ENCODE measurements at regions not wholly inside any gene's neighbourhood (a gene's known extent, or its start where the extent isn't known, plus 50 kb on each side); places are given as distances from the start of the nearest gene placed in this dataset.

DNA sequence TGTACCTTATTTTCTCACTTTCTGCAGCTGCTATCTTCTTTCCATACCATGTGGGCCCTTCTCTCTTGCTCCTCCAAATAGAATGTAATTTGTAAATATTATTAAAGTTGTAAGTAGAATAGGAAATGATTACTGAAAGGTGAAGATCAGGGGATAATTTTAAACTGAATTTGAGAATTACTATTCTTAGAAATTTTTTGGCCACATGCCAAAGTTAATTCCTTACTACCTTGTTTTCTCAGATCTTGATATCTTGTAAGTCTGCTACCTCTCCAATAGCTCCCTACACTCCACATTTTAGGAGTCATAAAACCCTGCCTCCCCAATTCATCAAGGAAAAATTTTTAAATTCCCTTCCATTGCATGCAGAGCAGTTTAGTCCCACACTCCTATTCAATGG is 442.7 kb downstream of the SATB2 start:
- TF ChIP-seq, protein P1, sequence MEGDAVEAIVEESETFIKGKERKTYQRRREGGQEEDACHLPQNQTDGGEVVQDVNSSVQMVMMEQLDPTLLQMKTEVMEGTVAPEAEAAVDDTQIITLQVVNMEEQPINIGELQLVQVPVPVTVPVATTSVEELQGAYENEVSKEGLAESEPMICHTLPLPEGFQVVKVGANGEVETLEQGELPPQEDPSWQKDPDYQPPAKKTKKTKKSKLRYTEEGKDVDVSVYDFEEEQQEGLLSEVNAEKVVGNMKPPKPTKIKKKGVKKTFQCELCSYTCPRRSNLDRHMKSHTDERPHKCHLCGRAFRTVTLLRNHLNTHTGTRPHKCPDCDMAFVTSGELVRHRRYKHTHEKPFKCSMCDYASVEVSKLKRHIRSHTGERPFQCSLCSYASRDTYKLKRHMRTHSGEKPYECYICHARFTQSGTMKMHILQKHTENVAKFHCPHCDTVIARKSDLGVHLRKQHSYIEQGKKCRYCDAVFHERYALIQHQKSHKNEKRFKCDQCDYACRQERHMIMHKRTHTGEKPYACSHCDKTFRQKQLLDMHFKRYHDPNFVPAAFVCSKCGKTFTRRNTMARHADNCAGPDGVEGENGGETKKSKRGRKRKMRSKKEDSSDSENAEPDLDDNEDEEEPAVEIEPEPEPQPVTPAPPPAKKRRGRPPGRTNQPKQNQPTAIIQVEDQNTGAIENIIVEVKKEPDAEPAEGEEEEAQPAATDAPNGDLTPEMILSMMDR (IDR thresholded peaks at IDR 0.05), result no peak
- no peak for TF ChIP-seq POLR2A (IDR thresholded peaks at IDR 0.05)
- intact Hi-C loops (cut with DNase I; ENCODE audit: low total_unique reads), result no loop called here
- no peak for DNase-seq (ENCODE audit: low spot score in 2 of 2)
- H3K4me3 ChIP-seq (ENCODE audit: low read depth, poor library complexity, severe bottlenecking), result no peak overlapping the region

DNA sequence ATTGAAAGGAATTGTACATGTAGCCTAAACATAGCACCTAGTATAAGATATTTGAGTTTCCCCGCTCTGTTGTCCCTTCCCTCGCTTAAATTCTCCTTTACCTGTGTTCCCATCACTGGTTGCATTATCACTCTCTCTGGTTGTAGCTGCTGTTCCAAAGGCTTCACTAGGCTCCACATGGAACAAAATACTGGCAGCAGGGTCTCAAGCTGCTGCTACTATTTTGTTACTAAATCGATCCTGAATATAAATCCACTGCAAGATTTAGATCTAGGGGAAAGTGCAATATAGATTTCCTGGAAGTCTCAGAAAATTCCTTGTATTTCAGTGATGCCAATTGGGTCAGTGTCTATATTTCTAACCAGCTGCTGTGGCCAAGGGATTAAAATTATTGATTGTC is 443.5 kb downstream of the SATB2 start:
- H3K4me3 ChIP-seq (ENCODE audit: low read depth, poor library complexity, severe bottlenecking), result no peak overlapping the region
- TF ChIP-seq POLR2A (IDR thresholded peaks at IDR 0.05), result no peak
- TF ChIP-seq, protein P1 (IDR thresholded peaks at IDR 0.05), result no peak
- no peak for DNase-seq (ENCODE audit: low spot score in 2 of 2)
- intact Hi-C loops (cut with DNase I; ENCODE audit: low total_unique reads), result no loop called here
- WGBS, 2 donors, result 94 to 98% methylated on average over 3 of the region's 3 CpGs

DNA sequence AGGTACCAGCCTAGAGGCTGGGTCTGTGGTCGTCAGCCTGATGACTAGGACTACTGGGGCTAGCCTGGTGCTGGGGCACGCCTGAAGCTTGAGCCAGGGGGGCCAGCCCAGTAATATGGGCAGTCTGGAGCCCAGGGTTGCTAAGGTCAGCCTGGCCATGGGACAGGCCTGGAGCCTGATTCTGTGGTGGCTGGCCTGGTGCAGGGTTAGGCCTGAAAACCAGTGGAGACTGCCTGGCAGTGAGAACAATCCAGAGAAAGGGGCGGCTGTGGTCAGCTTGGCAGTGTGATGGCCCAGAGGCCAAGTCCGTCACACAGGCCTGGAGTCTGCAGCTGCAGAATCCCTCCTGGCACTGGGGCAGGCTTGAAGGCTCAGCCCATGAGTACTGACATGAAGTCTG is 445.8 kb downstream of the SATB2 start:
- TF ChIP-seq, protein P1 (IDR thresholded peaks at IDR 0.05), result no peak
- no peak for TF ChIP-seq POLR2A (IDR thresholded peaks at IDR 0.05)
- DNase-seq (ENCODE audit: low spot score in 2 of 2), result no peak
- WGBS, 2 donors, result 63 to 75% methylated on average over 2 to 4 of the region's 4 CpGs
- no peak overlapping the region for H3K4me3 ChIP-seq (ENCODE audit: low read depth, poor library complexity, severe bottlenecking)
- intact Hi-C loops (cut with DNase I; ENCODE audit: low total_unique reads), result no loop called here

DNA sequence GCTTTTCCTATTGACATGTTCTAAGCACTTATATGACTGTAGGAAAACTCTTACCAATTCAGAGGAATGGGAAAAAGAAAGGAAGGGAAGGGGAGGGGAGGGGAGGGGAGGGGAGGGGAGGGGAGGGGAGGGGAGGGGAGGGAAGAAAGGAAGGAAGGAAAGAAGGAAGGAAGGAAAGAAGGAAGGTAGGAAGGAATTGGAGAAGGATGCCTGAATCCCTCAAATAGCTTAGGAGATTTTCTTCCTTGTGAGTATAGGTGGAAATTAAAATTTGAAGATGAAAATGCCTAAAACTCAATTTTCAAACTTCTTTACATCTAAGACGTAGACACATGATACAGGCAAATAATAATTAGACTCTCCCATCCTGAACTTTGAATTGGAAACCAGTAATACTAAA is 463.1 kb downstream of the SATB2 start:
- DNase-seq (ENCODE audit: low spot score in 2 of 2), result no peak
- no peak for TF ChIP-seq POLR2A (IDR thresholded peaks at IDR 0.05)
- TF ChIP-seq, protein P1 (IDR thresholded peaks at IDR 0.05), result no peak
- intact Hi-C loops (cut with DNase I; ENCODE audit: low total_unique reads), result no loop called here
- 76 to 88% methylated on average over 1 of the region's 1 CpG for WGBS, 2 donors
- H3K4me3 ChIP-seq (ENCODE audit: low read depth, poor library complexity, severe bottlenecking), result no peak overlapping the region

DNA sequence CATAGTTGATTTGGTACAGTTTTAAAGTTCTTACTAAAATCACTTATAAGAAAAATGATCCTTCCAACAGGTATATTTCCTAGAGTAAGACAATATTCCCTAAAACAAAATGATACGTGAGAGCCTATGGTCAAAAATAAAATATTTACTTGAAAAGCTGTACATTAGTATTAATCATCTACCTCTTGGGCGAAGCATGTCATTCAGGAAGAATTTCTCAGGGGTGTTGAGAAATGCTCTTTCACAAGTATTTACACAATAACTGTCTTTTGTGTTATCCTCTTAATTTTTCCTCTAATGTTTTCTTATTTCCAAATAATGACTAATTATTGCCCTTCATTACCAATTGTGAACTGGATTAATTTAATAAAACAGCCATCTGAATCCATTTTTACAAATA is 466.3 kb downstream of the SATB2 start:
- intact Hi-C loops (cut with DNase I; ENCODE audit: low total_unique reads), result no loop called here
- no peak for TF ChIP-seq POLR2A (IDR thresholded peaks at IDR 0.05)
- TF ChIP-seq, protein P1 (IDR thresholded peaks at IDR 0.05), result no peak
- H3K4me3 ChIP-seq (ENCODE audit: low read depth, poor library complexity, severe bottlenecking), result no peak overlapping the region
- 85 to 90% methylated on average over 2 of the region's 2 CpGs for WGBS, 2 donors
- no peak for DNase-seq (ENCODE audit: low spot score in 2 of 2)

DNA sequence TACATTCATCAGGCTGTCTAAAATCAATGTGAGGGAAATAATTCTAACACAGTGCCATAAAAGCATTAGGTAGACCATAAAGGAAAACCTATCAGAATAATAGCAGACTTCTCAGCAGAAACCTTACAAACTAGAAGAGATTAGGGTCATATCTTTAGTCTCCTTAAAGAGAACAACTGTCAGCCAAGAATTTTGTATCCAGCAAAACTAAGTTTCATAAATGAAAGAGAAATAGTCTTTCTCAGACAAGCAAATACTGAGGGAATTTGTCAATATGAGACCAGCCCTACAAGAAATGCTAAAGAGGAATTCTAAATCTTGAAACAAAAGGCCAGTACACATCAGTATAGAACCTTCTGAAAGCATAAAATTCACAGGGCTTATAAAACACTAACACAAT is 482.0 kb downstream of the SATB2 start:
- TF ChIP-seq, protein P1 (IDR thresholded peaks at IDR 0.05), result no peak
- TF ChIP-seq POLR2A (IDR thresholded peaks at IDR 0.05), result no peak
- intact Hi-C loops (cut with DNase I; ENCODE audit: low total_unique reads), result no loop called here
- DNase-seq (ENCODE audit: low spot score in 2 of 2), result no peak
- H3K4me3 ChIP-seq (ENCODE audit: low read depth, poor library complexity, severe bottlenecking), result no peak overlapping the region
